A172 (cell line): ENCODE measurements at regions not wholly inside any gene's neighbourhood (a gene's known extent, or its start where the extent isn't known, plus 50 kb on each side); places are given as distances from the start of the nearest gene placed in this dataset.
"Not testable (repeated sequence)": the region's sequence is repeated elsewhere in the genome, so short reads cannot be mapped to it uniquely, and the experiment has no call there.

Experiments
- DNase-seq: peaks from one replicate; pipeline ENCODE4 v3.0.0-alpha.2; 2015; ENCODE audit warnings: low spot score

DNA sequence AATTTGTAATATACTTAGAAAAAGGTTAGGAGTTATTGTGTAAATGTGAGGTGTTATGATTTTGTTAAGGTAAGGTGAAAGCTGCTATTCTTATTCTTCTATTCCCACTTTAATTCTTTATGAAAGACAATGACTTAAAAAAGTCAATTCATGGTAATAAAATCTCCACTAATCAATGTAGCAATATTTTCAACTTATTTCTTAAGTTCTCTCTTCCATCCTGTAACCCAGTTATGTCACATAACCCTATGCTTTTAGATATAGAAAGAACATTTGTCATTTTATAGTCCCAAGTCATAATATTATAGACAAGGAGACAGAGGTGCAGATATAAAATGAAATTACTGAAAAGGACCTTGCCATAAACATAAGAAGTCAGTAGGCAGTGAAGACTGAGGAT lies 157.9 kb upstream of the SLC7A11 start:
- DNase-seq = no peak

DNA sequence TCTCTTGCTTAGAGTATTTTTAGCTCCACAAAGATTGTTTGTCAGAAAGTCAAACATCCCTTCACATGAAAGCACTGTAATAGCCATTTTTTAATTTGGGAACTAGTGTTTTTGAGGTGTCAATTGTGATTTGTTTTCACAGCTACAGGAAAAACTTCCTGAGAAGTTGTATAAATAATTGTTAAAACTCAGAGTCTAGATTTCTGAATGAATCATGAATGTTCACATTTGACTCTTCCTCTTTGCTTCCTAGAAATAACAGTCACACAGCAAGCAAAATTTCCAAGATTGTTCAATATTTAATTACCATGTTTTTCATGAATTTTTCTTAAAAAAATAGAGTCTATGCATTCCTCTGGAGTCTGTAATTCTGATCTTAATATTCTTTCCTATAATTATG lies 156.9 kb upstream of the SLC7A11 start:
- no peak for DNase-seq

DNA sequence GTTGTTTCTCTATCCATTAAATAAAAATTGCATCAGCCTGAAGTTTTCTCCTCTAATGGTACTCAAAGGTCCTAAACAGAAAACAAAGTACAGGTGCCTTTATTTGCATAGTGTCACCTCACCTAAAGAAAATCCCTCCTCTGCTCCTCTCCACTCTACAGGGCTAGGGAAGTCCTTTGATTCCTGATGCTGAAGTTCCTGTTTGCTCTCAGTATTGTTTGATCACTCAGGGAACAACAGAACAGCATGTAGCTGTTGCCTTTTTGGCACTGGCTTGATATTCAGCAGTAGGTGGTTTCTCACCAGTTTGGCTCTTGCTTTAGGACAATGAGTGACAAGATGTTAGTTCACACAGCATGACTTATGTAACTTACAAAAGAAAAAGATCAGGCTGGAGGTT lies 156.2 kb upstream of the SLC7A11 start:
- DNase-seq = no peak

DNA sequence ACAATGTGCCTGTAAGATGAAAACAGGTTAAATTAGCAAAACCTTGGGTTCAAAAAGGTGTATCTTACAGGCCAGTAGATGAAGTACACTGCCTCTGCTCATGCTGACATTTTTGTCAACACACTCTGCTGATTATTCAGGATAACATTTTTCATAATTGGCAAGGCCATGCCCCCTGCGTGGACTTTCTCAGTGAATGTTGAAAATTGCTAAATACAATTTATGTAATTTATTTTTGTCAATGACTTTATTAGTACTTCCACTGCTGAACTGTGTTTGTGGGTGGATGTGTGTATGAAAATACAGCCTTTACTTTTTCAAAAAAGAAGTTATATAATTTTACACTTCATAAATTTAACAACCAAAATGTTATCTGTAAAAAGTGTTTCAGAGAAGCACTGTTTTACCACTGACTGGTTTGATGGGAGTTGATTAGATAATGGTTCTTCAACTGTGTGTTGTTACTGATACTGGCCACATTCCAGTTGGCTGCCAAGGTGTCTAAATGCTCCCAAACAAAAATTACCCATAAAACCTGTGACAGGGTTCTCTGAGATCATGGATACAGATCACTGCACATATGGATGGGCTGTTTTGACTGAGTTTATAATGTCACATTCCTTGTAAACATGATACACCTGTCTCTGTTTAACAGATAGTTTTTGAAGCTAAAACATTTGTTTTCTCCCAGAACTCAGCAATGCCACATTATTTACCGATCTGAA lies 151.9 kb upstream of the SLC7A11 start:
- no peak for DNase-seq

DNA sequence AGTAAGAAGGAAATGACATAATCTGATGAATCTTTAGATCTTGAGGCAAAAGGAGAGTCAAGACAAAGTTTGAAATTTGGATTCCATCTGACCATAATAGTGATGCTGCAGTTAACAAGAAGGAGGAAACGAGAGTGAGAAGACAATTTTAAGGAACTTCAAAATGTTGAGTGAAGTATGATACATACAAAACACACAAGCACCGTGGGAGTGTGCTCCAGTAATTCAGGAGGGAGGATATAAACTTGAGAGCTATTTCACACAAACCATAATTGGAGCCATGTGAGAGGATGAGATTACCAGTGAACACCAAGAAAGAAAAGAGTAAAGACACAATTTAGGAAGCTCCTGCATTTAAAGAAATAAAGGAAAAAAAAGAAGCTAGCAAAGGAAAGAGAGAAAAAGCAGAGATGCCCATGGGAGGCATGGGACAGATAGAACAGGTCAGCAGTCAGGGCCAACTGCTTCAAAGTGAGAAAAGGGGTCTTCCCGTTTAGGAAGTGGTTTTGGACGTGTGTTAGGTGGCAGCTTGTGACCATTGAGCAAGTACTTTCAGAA lies 150.7 kb upstream of the SLC7A11 start:
- no peak for DNase-seq

DNA sequence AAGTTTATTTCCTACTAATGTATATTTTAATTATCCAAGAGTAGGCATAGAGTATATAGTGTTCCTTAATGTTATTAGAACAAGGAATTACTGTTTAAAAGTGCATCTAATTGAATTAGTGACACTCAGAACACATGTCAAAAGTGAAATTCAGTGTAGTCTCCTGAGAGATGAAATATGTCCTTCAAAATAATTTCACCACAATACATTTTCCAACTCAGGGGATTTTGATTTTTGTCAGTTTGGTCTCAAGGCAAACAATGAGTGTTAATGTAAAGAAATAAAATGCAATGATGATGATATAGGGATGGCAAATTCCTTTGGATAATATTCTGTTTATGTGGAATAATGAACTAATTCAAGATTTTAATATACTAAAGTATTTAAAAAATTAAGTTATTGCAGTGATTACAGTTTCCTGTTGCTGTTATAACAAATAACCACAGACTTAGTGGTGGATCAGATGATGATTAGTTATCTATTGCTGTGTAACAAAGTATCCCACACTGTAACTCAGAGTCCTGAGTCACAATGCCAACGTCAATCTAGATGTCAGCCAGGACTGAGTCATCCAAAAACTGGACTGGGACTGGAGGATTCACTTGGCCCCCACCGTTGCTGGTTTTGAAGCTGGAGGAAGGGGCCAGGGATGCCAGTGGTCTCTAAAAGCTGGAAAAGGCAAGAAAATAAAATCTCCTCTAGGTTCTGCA lies 148.0 kb upstream of the SLC7A11 start:
- peak; percentile 9 for DNase-seq

DNA sequence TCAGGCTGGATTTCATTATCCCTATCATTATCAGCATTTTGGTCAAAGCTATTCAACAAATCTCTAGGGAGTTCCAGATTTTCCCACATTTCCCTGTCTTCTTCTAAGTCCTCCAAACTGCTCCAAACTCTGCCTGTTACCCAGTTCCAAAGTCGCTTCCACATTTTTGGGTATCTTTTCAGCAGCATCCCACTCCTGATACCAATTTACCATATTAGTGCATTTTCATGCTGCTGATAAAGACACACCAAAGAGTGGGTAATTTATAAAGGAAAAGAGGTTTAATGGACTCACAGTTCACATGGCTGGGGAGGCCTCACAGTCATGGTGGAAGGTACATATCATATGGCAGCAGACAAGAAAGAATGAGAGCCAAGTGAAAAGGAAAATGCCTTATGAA lies 132.8 kb upstream of the SLC7A11 start:
- no peak for DNase-seq

DNA sequence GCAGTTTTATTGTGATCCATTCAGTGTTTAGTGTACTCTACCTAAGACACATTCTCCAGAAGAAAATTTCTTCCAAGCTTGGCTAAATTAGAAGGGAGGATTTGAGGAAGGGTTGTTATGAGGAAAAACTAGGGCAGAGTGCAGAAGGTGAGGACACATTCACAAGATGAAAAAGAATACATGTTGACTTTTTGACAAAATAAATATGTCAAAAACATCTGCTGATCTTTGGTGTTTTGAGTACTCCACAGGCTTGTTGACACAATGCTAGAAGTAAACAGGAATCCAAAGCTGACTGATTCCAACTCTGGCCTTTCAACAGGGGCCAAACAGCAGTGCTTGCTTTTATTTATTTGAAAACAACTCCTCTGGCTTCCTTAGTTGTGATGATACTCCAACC lies 125.8 kb upstream of the SLC7A11 start:
- no peak for DNase-seq

DNA sequence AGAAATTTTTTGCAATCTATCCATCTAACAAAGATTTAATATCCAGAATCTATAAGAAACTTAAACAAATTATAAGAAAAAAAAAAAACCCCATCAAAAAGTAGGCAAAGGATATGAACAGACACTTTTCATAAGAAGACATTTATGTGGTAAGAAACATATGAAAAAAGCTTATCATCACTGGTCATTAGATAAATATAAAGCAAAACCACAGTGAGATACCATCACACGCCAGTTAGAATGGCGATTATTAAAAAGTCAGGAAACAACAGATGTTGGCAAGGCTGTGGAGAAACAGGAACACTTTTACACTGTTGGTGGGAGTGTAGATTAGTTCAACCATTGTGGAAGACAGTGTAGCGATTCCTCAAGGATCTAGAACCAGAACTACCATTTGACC lies 110.3 kb upstream of the SLC7A11 start:
- DNase-seq = not testable (repeated sequence)

DNA sequence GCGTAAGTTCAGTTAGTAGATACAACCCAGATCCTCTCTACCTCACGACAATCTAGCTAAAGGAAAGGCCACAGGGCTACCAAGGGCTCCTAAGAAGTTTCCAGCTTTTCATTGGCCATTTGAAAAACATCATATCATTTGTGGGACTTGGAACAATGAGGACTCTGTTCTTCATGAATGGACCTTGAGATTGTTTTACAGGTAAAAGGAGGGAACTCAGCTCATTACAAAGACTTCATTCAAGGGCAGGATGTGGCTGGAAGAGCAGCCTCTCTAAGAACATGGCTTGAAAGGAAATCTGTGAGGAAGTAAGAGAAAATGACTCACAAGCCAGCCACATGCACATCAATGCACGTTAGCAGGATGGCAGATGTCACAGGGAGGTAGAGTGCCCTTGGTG lies 105.9 kb upstream of the SLC7A11 start:
- DNase-seq = peak; percentile 26

DNA sequence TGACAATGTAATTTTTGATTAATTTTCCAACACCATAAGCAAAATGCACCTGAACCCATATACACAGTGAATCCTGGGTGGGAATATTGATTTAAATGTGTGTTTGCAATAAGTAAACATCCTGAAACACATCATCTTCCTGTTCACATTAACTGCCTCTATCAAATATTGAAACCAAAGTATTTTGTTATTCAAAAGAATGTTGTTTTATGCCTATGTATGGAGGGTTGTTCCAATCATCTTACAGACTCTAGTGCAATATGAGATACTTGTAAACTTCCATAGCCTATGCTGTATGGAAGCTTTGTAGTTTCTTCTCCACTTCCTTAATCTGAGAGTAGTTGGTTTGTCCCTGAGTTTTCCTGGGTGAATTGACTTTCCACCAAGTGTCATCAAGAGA lies 105.4 kb upstream of the SLC7A11 start:
- no peak for DNase-seq

DNA sequence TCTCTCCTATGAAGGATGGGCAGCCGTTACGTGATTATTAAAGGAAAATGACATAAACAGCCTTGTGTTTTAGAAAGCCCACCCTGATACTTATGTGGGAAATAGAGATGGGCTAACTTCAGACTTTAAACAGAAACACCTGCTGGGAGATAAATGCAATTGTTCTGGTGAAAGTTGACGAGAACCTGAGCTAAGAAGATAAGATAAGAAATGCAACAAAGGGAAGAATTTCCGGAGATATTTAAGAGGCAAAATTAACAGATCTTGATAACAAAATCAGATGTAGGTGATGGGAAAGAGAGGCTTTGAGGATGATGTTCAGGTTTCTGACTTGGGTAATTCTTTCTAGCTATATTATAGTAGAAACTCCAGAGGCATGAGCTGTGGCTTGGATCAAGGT lies 102.7 kb upstream of the SLC7A11 start:
- no peak for DNase-seq

DNA sequence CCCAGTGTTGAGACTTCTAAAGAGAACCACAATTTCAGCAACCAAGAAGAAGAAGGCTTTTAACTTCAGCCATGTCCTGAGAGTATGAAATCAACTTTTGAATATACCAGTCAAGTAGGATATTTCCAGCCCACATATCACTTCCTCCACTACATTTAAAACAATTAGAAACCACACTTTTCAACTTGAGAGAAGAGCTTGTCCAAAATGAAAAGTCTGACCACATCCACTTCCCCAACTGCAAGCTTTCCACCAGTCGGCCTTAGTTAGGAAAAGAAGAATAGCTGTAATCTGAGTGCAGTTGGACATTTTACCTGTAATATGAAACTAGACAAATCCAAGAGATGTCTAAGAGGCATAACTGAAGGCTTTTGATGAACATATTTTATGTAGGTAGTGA lies 101.9 kb upstream of the SLC7A11 start:
- DNase-seq = no peak

DNA sequence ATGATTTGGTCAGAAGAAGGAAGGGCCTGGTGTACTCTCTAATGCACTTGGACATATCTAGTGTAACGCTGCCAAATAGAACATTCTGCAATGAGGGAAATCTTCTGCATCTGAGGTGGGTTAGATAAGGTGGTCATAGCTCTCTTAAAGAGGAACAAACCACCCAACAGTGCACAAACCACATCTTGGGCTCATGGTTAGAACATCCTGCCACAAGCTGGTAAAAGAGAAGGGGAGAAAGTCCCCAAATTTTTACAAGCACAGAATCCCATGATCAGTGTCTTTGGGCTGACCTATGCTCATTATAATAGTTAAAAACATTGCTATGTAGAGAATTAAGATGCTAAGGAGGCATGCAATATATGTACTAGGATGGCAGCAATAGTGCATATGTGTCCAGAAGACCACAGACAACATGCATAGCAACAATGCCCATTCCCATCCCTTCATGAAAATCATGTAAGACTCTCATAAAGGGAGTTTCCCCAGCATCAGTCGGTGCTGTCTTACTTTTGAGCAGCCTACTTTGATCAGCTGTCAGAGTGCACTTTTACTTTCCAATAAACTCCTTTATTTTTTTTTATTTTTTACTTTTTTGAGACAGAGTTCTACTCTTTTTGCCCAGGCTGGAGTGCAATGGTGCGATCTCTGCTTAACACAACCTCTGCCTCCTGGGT lies 99.7 kb upstream of the SLC7A11 start:
- DNase-seq = no peak

DNA sequence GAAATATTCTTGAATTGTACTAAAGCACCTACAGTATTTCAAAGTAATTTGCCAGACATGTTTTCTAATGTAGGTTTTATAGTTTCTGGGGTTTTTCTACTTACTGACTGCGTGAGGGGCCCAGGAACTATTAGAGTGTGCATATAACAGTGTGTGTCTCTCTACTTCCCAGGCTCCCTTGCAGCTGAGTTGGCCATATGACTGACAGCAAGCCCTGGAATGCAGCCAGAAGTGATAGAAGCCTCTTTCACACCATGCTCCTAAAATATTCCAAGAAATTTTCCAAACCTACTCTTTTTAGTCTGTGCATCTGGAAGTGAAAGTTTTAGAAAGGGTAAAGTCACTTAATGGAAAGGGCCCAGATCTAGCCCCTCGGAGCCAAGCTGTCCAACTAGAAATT lies 96.7 kb upstream of the SLC7A11 start:
- DNase-seq = no peak

DNA sequence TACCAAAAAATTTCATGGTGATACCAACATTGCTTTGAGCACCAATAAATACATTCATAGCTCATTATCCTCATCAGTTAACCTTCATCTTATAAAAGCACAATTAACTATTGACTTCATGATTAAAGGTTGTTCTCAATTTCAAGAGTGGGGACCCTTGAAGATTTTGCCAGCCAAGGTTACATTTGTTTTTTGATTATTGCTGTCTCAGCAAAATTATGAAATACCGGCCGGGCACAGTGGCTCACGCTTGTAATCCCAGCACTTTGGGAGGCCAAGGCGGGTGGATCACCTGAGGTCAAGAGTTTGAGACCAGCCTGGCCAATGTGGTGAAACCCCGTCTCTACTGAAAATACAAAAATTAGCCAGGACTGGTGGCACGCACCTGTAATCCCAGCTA lies 96.1 kb upstream of the SLC7A11 start:
- not testable (repeated sequence) for DNase-seq

DNA sequence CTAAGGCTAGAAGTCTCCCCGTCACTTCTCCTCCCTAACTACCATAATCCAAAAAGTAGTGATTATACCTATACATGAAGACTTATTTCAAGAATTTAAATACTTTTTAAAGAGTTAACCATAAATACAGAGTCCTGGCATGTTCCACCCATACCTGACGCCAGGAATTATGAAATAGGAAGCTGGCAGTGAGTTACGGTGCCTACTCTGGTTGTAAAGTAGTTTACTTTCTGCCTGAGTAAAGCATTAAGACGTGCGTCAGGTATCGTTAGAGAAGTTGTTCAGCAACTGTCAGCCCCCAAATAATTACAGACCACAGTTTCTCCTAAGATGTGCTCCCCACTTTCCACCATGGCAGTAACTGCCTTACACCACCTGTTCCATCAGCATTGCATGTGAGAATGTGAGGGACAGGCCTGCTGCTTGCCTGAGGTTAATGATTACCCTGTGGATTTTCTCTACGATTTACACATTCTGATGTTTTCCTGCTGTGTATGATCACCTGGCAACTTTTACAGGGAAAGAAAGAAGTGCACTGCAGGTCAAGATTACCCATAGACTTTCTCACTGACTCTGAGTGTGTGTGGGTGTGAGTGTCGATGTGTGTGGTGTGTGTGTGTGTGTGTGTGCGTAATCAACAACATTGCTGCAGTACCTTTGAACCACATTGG lies 92.3 kb upstream of the SLC7A11 start:
- no peak for DNase-seq

DNA sequence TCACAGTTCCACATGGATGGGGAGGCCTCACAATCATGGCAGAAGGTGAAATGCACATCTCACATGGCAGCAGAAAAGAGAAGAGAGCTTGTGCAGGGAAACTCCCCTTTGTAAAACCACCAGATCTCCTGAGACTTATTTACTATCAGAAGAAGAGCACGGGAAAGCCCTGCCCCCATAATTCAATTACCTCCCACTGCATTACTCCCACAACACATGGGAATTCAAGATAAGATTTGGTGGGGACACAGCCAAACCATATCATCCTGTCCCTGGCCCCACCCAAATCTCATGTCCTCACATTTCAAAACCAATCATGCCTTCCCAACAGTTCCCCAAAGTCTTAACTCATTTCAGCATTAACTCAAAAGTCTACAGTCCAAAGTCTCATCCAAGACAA lies 90.3 kb upstream of the SLC7A11 start:
- not testable (repeated sequence) for DNase-seq

DNA sequence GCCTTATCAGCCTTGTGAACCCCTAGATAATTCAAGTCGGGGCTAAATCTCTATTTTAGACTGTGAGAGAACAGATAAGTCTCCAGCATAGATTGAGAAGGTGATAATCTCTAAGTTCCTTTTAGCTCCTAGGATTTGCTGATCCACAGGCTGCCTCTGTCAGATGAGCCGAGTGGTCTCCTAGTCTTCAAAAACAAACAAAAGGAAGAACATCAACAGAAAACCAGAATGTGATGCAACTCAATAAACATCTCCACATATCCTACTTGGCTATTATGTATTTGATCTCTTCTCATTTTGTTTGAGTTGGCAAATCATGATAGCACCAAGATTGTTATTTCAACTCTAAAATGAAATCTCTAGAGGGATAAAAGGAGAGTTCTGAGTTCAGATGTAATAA lies 88.4 kb upstream of the SLC7A11 start:
- DNase-seq = no peak

DNA sequence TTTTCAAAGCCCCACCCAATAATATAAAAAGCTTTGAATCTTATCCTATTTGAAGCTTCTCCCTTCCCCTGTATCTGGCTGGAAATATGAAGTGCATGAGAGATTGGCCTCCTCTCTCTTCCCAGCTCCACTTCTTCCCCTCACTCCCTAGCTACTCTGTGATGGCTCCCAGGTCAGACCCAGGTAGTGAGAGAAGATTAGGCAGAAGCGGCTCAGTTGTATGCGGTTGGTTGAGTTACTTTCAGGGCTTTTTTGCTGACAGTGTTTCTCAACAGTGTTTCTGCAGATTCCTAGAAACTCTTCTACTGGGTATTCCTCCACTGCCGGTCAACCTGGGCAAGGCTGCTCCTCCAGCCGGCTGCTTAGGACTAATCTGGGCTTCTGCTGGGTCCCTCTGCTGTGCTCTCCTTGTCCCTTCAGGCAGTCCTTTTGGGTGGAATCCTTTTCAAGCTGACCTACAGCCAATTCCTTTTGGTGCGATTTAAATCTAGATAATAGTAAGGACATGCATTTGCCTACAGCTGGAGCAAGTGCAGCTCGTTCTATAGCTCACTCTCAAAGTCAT lies 87.4 kb upstream of the SLC7A11 start:
- DNase-seq = no peak

DNA sequence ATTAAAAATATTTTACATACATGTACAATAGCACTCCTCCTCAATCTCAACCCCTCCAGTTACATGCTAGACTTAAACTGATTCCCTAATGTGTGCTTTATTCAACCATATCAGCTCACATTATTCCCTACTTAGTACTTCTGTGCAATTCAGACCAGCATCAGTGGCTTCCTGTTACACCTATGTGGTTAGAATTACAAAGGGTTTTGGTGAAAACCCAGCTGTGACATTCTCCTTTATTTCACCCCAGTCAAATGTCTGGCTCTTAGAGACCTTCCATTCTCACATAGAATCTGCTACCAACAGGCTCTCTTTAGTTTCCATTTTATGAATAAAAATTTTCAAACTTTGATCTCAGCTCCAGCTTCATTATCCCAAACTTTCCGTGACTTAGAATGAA lies 85.2 kb upstream of the SLC7A11 start:
- no peak for DNase-seq

DNA sequence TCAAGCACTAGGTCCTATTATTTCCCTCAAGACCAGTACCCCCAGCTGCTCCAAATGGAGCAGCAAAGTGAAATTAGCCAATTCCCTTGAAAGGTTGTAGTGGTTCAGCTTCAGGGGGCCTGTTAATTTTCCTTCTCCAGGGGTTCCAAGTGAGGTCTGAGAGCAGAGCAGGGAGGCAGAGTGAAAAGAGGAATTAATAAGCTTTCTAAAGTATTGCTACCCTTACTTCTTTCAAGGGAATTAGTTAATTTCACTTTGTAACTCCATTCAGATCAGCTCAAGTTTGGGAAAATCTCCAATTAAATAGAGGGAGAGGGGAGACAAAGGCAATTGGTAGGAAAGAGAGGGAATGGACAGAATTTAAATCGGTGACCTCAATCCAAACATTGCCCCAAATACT lies 78.7 kb upstream of the SLC7A11 start:
- DNase-seq = no peak
